ACHN (cell line): ENCODE measurements at regions not wholly inside any gene's neighbourhood (a gene's known extent, or its start where the extent isn't known, plus 50 kb on each side); places are given as distances from the start of the nearest gene placed in this dataset.

Experiments used
- DNase-seq: peaks from one replicate; pipeline ENCODE4 v3.0.0-alpha.2; 2015
- in situ Hi-C: cut with HindIII; loops from 2 replicates; pipeline ENCODE4 v1.10.0; 2017; ENCODE audit warnings: low sequenced_read_pairs, low pct_ligation_motif_present, low pct_unique_long_range_greater_than_20kb

- in situ Hi-C loops = no loop called here
- no peak for DNase-seq
These were observed 160.7 kb downstream of the DHX15 start for GRCh38 chr4:24423670-24424069.

- in situ Hi-C loops = no loop called here
- DNase-seq = no peak
These were observed 161.7 kb downstream of the DHX15 start for GRCh38 chr4:24422644-24423043.

- DNase-seq = peak; percentile 65
- in situ Hi-C loops = no loop called here
These were observed 164.9 kb downstream of the DHX15 start for GRCh38 chr4:24419181-24420034.

GRCh38 chr4:24417206-24417605 lies 167.1 kb downstream of the DHX15 start:
- DNase-seq = no peak
- in situ Hi-C loops = no loop called here

- in situ Hi-C loops = no loop called here
- DNase-seq = no peak
These were observed 168.1 kb downstream of the DHX15 start for GRCh38 chr4:24416293-24416692.

GRCh38 chr4:24413311-24413784 lies 171.0 kb downstream of the DHX15 start:
- in situ Hi-C loops = no loop called here

GRCh38 chr4:24411806-24412205 lies 172.5 kb downstream of the DHX15 start:
- in situ Hi-C loops = no loop called here
- DNase-seq = no peak

More at GRCh38 chr4:24413311-24413784, 171.0 kb downstream of the DHX15 start:
- DNase-seq = no peak

GRCh38 chr4:24411299-24411698 lies 173.1 kb downstream of the DHX15 start:
- in situ Hi-C loops = no loop called here
- no peak for DNase-seq

- in situ Hi-C loops = no loop called here
- DNase-seq = no peak
These were observed 175.7 kb downstream of the DHX15 start for GRCh38 chr4:24408640-24409039.

GRCh38 chr4:24405926-24406325 lies 178.4 kb downstream of the DHX15 start:
- in situ Hi-C loops = no loop called here
- DNase-seq = no peak

- in situ Hi-C loops = no loop called here
- no peak for DNase-seq
These were observed 179.0 kb downstream of the DHX15 start for GRCh38 chr4:24405341-24405740.

- DNase-seq = no peak
- in situ Hi-C loops = no loop called here
These were observed 180.1 kb downstream of the DHX15 start for GRCh38 chr4:24404281-24404680.

- in situ Hi-C loops = no loop called here
- no peak for DNase-seq
These were observed 181.1 kb downstream of the DHX15 start for GRCh38 chr4:24403265-24403664.

- in situ Hi-C loops = no loop called here
- DNase-seq = no peak
These were observed 183.8 kb downstream of the DHX15 start for GRCh38 chr4:24400537-24400936.

GRCh38 chr4:24396988-24397387 lies 187.4 kb downstream of the DHX15 start:
- in situ Hi-C loops = no loop called here
- no peak for DNase-seq

- in situ Hi-C loops = no loop called here
- no peak for DNase-seq
These were observed 188.4 kb downstream of the DHX15 start for GRCh38 chr4:24395937-24396336.

GRCh38 chr4:24394041-24394440 lies 190.3 kb downstream of the DHX15 start:
- in situ Hi-C loops = no loop called here
- DNase-seq = no peak

GRCh38 chr4:24392613-24393012 lies 191.7 kb downstream of the DHX15 start:
- in situ Hi-C loops = no loop called here
- DNase-seq = no peak

- DNase-seq = peak; percentile 75
- in situ Hi-C loops = no loop called here
These were observed 202.0 kb downstream of the DHX15 start for GRCh38 chr4:24382381-24382780.

GRCh38 chr4:24380957-24381665 lies 203.2 kb downstream of the DHX15 start:
- in situ Hi-C loops = no loop called here
- no peak for DNase-seq
